OCI-LY7 (cell line): ENCODE measurements at regions not wholly inside any gene's neighbourhood (a gene's known extent, or its start where the extent isn't known, plus 50 kb on each side); places are given as distances from the start of the nearest gene placed in this dataset.

Experiments used
- BruUV-seq: library from RNA; stranded (reverse); fragments of 400-500 nt; replicated peaks from 2 replicates; lab custom pipeline; 2021; lab: Mats Ljungman, UMichigan
- CTCF ChIA-PET: fragments of 300-600 bp; sonication (Branson Sonifier 250); formaldehyde crosslinking; loops from one replicate; lab custom pipeline; 2022; ENCODE audit warnings: antibody characterized with exemption; ENCODE audit not compliant: unreplicated experiment; lab: Charles Lee
- POLR2A ChIA-PET: fragments of 300-600 bp; sonication (Branson Sonifier 250); formaldehyde crosslinking; loops from one replicate; lab custom pipeline; 2022; ENCODE audit warnings: antibody characterized with exemption; lab: Charles Lee
- DNase-seq: peaks from one replicate; pipeline ENCODE4 v3.0.0-alpha.2; 2015; ENCODE audit warnings: low spot score
- H2AFZ ChIP-seq: fragments of 200-600 bp; sonication (generic), shearing (Covaris generic); 2 replicates; pipeline ENCODE4 v1.6.1; 2014; ENCODE audit warnings: mild to moderate bottlenecking, antibody characterized with exemption, low read length, moderate library complexity
- H3K27ac ChIP-seq: fragments of 200-600 bp; sonication (generic); 2 replicates; pipeline ENCODE4 v1.5.1; 2014; ENCODE audit warnings: mixed run types, low read depth, mild to moderate bottlenecking, moderate library complexity, low read length, inconsistent platforms; ENCODE audit not compliant: poor library complexity, severe bottlenecking
- H3K36me3 ChIP-seq: fragments of 200-600 bp; sonication (generic); 2 replicates; pipeline ENCODE4 v1.6.1; 2014; ENCODE audit warnings: mild to moderate bottlenecking, antibody characterized with exemption, low read length, moderate library complexity, mixed read lengths; ENCODE audit not compliant: insufficient read depth
- H3K4me1 ChIP-seq: fragments of 200-600 bp; sonication (generic); 2 replicates; pipeline ENCODE4 v1.5.1; 2014; ENCODE audit warnings: mild to moderate bottlenecking, low read length; ENCODE audit not compliant: insufficient read depth, poor library complexity, severe bottlenecking
- H3K4me2 ChIP-seq: fragments of 200-600 bp; sonication (generic); 2 replicates; pipeline ENCODE4 v1.6.1; 2014; ENCODE audit warnings: mild to moderate bottlenecking, low read length
- H3K4me3 ChIP-seq: fragments of 200-600 bp; sonication (generic); 2 replicates; pipeline ENCODE4 v1.5.1; 2014; ENCODE audit warnings: mild to moderate bottlenecking, low read depth, low read length; ENCODE audit not compliant: poor library complexity, severe bottlenecking
- H3K79me2 ChIP-seq: fragments of 200-600 bp; sonication (generic); 2 replicates; pipeline ENCODE4 v1.6.1; 2016; ENCODE audit warnings: low read depth, mild to moderate bottlenecking, low read length, moderate library complexity, mixed read lengths; ENCODE audit not compliant: insufficient read depth
- H3K9me2 ChIP-seq: fragments of 200-600 bp; sonication (generic); 2 replicates; pipeline ENCODE4 v1.6.1; 2016; ENCODE audit warnings: mild to moderate bottlenecking, low read length, mixed read lengths; ENCODE audit not compliant: insufficient read depth
- H3K9me3 ChIP-seq: fragments of 200-600 bp; sonication (generic); 2 replicates; pipeline ENCODE4 v1.6.1; 2014; ENCODE audit warnings: mild to moderate bottlenecking, mixed run types, low read length, mixed read lengths
- H4K20me1 ChIP-seq: fragments of 200-600 bp; sonication (generic); 2 replicates; pipeline ENCODE4 v1.6.1; 2014; ENCODE audit warnings: mild to moderate bottlenecking, antibody characterized with exemption, low read length, moderate library complexity, mixed read lengths; ENCODE audit not compliant: insufficient read depth
- CTCF ChIP-seq: fragments of 200-600 bp; sonication (generic); conservative IDR thresholded peaks from 2 replicates; pipeline ENCODE4 v1.5.1; 2014; ENCODE audit warnings: mild to moderate bottlenecking, antibody characterized with exemption, low read length, moderate library complexity, mixed read lengths
- EZH2phosphoT487 ChIP-seq: fragments of 200-600 bp; sonication (generic); IDR thresholded peaks from 2 replicates; pipeline ENCODE4 v1.6.1; 2018; ENCODE audit warnings: low read depth, borderline replicate concordance, mild to moderate bottlenecking, mixed run types, antibody characterized with exemption, low read length, moderate library complexity, mixed read lengths
- intact Hi-C: fragments of 100-400 bp; cut with micrococcal nuclease; formaldehyde crosslinking; loops from one replicate; pipeline ENCODE4 v1.10.0; 2022; ENCODE audit not compliant: unreplicated experiment

- POLR2A ChIA-PET: no interaction called here
- BruUV-seq: no TSS peak
- Histone ChIP-seq H3K36me3 (no peaks in the 10 kb centered on the region), H3K4me1 (no peaks in the 10 kb centered on the region), H3K4me2 (no peak overlapping the region), H3K79me2 (no peaks in the 10 kb centered on the region), H3K27ac (no peak overlapping the region), H3K9me3 (no peaks in the 10 kb centered on the region), H3K9me2 (no peaks in the 10 kb centered on the region), H2AFZ (no peak overlapping the region), H4K20me1 (no peaks in the 10 kb centered on the region), H3K4me3 (no peak overlapping the region)
- CTCF ChIA-PET: no interaction called here
- TF ChIP-seq CTCF (no peak), EZH2phosphoT487 (no peak)
- no peak for DNase-seq
- intact Hi-C loops: no loop called here
Observed at GRCh38 chr5:152869971-152870370, 464.9 kb upstream of the NMUR2 start.

- Histone ChIP-seq H4K20me1 (no peaks in the 10 kb centered on the region), H3K4me3 (no peak overlapping the region), H2AFZ (no peak overlapping the region), H3K79me2 (no peaks in the 10 kb centered on the region), H3K4me2 (no peak overlapping the region), H3K9me2 (no peaks in the 10 kb centered on the region), H3K36me3 (no peaks in the 10 kb centered on the region), H3K27ac (no peak overlapping the region), H3K4me1 (no peaks in the 10 kb centered on the region), H3K9me3 (no peaks in the 10 kb centered on the region)
- ChIA-PET CTCF (no interaction called here), POLR2A (no interaction called here)
- intact Hi-C loops: no loop called here
- BruUV-seq: no TSS peak
- no peak for DNase-seq
- TF ChIP-seq CTCF (no peak), EZH2phosphoT487 (no peak)
Observed at GRCh38 chr5:152882621-152883020, 477.5 kb upstream of the NMUR2 start.

- Histone ChIP-seq H3K9me3 (no peaks in the 10 kb centered on the region), H3K4me1 (no peaks in the 10 kb centered on the region), H3K9me2 (no peaks in the 10 kb centered on the region), H4K20me1 (no peaks in the 10 kb centered on the region), H3K4me3 (no peak overlapping the region), H3K27ac (no peak overlapping the region), H3K36me3 (no peaks in the 10 kb centered on the region), H3K79me2 (no peaks in the 10 kb centered on the region), H2AFZ (no peak overlapping the region), H3K4me2 (no peak overlapping the region)
- BruUV-seq: no TSS peak
- TF ChIP-seq EZH2phosphoT487: no peak
- TF ChIP-seq CTCF: no peak
- CTCF ChIA-PET: no interaction called here
- POLR2A ChIA-PET: no interaction called here
- intact Hi-C loops: no loop called here
- no peak for DNase-seq
Observed at GRCh38 chr5:152883066-152883775, 478.1 kb upstream of the NMUR2 start.
